OCI-LY3 (cell line): ENCODE measurements at regions not wholly inside any gene's neighbourhood (a gene's known extent, or its start where the extent isn't known, plus 50 kb on each side); places are given as distances from the start of the nearest gene placed in this dataset.

Experiments
- H2AFZ ChIP-seq: fragments of 200-600, 300-600 bp; shearing (Covaris generic); 2 replicates; pipeline ENCODE4 v1.6.0; 2014; ENCODE audit warnings: antibody characterized with exemption, low read depth, low read length
- H3K27ac ChIP-seq: fragments of 200-600, 300-600 bp; sonication (generic); 2 replicates; pipeline ENCODE4 v1.5.1; 2014; ENCODE audit warnings: mild to moderate bottlenecking, low read length, moderate library complexity, mixed read lengths
- H3K27me3 ChIP-seq: fragments of 200-600, 300-600 bp; sonication (generic); 2 replicates; pipeline ENCODE4 v1.6.1; 2014; ENCODE audit warnings: low read depth, low read length, mixed read lengths
- H3K36me3 ChIP-seq: fragments of 200-600, 300-600 bp; sonication (generic); replicated peaks from 2 replicates; pipeline ENCODE3; 2014; ENCODE audit warnings: low read depth, low read length, mixed read lengths
- H3K4me1 ChIP-seq: fragments of 300-600, 200-600 bp; sonication (generic); 2 replicates; pipeline ENCODE4 v1.6.1; 2014; ENCODE audit warnings: low read length, mixed read lengths
- H3K4me2 ChIP-seq: fragments of 200-600, 300-600 bp; sonication (generic); 2 replicates; pipeline ENCODE4 v1.6.1; 2014; ENCODE audit warnings: low read length, mixed read lengths
- H3K4me3 ChIP-seq: fragments of 300-600, 200-600 bp; sonication (generic); 2 replicates; pipeline ENCODE4 v1.5.1; 2014; ENCODE audit warnings: antibody characterized with exemption, mild to moderate bottlenecking, low read length, moderate library complexity
- H3K79me2 ChIP-seq: fragments of 300-600, 200-600 bp; shearing (Covaris generic); 2 replicates; pipeline ENCODE4 v1.6.1; 2014; ENCODE audit warnings: mild to moderate bottlenecking, low read length, mixed read lengths
- H3K9ac ChIP-seq: fragments of 300-600, 200-600 bp; shearing (Covaris generic); 2 replicates; pipeline ENCODE4 v1.6.0; 2014; ENCODE audit warnings: mild to moderate bottlenecking, low read length, moderate library complexity
- H3K9me3 ChIP-seq: fragments of 200-600, 300-600 bp; shearing (Covaris generic); 2 replicates; pipeline ENCODE4 v1.6.1; 2014; ENCODE audit warnings: low read length, mixed read lengths; ENCODE audit not compliant: insufficient read depth
- H4K20me1 ChIP-seq: fragments of 200-600, 300-600 bp; sonication (generic); 2 replicates; pipeline ENCODE4 v1.6.1; 2016; ENCODE audit warnings: low read length, mixed read lengths; ENCODE audit not compliant: insufficient read depth
- CTCF ChIP-seq: fragments of 200-600, 300-600 bp; sonication (generic); IDR thresholded peaks from 2 replicates; pipeline ENCODE4 v1.5.1; 2014; ENCODE audit warnings: antibody characterized with exemption, low read length, low read depth
- EZH2phosphoT487 ChIP-seq: fragments of 200-600 bp; shearing (Covaris generic); IDR thresholded peaks from 2 replicates; pipeline ENCODE4 v1.6.1; 2018; ENCODE audit warnings: antibody characterized with exemption, mixed run types, low read depth

DNA sequence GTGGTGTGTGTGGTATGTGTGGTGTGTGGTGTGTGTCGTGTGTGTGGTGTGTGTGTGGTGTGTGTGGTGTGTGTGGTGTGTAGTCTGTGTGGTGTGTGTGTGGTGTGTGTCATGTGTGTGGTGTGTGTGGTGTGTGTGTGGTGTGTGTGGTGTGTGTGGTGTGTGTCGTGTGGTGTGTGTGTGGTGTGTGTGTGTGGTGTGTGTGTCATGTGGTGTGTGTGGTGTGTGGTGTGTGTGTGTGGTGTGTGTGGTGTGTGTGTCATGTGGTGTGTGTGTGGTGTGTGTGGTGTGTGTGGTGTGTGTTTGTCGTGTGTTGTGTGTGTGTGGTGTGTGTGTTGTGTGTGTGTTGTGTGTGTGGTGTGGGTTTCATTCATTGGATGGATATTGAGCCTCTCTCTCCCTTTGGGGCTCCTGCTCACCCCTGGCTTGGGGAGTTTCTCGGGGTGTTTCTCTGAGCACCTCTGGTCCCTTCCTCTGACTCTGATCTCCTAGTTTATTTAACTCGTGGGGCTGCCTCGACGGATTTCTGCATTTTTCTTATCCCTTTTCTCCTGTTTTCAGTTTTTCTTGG is 145.8 kb downstream of the DNAJB6 start:
- no peak overlapping the region for H3K4me2 ChIP-seq

GRCh38 chr7:157483515-157483914 is 146.7 kb downstream of the DNAJB6 start:
- Histone ChIP-seq H3K36me3 (no peaks in the 10 kb centered on the region), H2AFZ (no peak overlapping the region), H3K9ac (no peak overlapping the region), H3K4me1 (peaks cover 16% of the 10 kb centered on the region), H3K27me3 (peaks cover 7% of the 10 kb centered on the region; the same call in 1 of the 2 replicates), H4K20me1 (no peaks in the 10 kb centered on the region), H3K9me3 (no peaks in the 10 kb centered on the region; the same call in 1 of the 2 replicates), H3K4me2 (no peak overlapping the region), H3K79me2 (no peaks in the 10 kb centered on the region), H3K4me3 (no peak overlapping the region), H3K27ac (no peak overlapping the region)
- TF ChIP-seq EZH2phosphoT487 (no peak), CTCF (no peak)

More for the DNA sequence above, 145.8 kb downstream of the DNAJB6 start:
- Histone ChIP-seq H3K27me3 (peaks cover 7% of the 10 kb centered on the region; the same call in 1 of the 2 replicates), H3K4me1 (peaks cover 21% of the 10 kb centered on the region), H3K4me3 (no peak overlapping the region), H4K20me1 (no peaks in the 10 kb centered on the region), H3K9ac (no peak overlapping the region), H3K27ac (no peak overlapping the region), H3K9me3 (no peaks in the 10 kb centered on the region; the same call in 1 of the 2 replicates), H2AFZ (no peak overlapping the region), H3K36me3 (no peaks in the 10 kb centered on the region), H3K79me2 (no peaks in the 10 kb centered on the region)
- TF ChIP-seq EZH2phosphoT487 (no peak), CTCF (no peak)

- no peaks in the 10 kb centered on the region for H4K20me1 ChIP-seq
- H3K4me2 ChIP-seq, result peak overlapping the region; percentile 58
- H3K36me3 ChIP-seq, result no peaks in the 10 kb centered on the region
- H3K79me2 ChIP-seq, result no peaks in the 10 kb centered on the region
- H3K27me3 ChIP-seq, result peaks cover 7% of the 10 kb centered on the region; the same call in 1 of the 2 replicates
- H3K4me1 ChIP-seq, result peaks cover 16% of the 10 kb centered on the region
- no peaks in the 10 kb centered on the region; the same call in 1 of the 2 replicates for H3K9me3 ChIP-seq
- H3K9ac ChIP-seq, result no peak overlapping the region
- H3K4me3 ChIP-seq, result 0 out of 2 replicates have a peak overlapping the region, but pooled peaks have one; percentile 24
- TF ChIP-seq EZH2phosphoT487 (no peak), CTCF (no peak)
- H3K27ac ChIP-seq, result no peak overlapping the region
- H2AFZ ChIP-seq, result no peak overlapping the region
These were observed 147.2 kb downstream of the DNAJB6 start for GRCh38 chr7:157483971-157484410.

- H3K9me3 ChIP-seq, result no peaks in the 10 kb centered on the region; the same call in 1 of the 2 replicates
- H3K9ac ChIP-seq, result no peak overlapping the region
- H3K4me1 ChIP-seq, result peaks cover 16% of the 10 kb centered on the region
- H3K27me3 ChIP-seq, result peaks cover 7% of the 10 kb centered on the region; the same call in 1 of the 2 replicates
- peak overlapping the region; percentile 24; the same call in 1 of the 2 replicates for H3K4me3 ChIP-seq
- H2AFZ ChIP-seq, result no peak overlapping the region; the same call in 1 of the 2 replicates
- H3K79me2 ChIP-seq, result no peaks in the 10 kb centered on the region
- H3K27ac ChIP-seq, result no peak overlapping the region
- peak overlapping the region; percentile 58 for H3K4me2 ChIP-seq
- TF ChIP-seq EZH2phosphoT487 (no peak), CTCF (peak; percentile 22)
- H4K20me1 ChIP-seq, result no peaks in the 10 kb centered on the region
- H3K36me3 ChIP-seq, result no peaks in the 10 kb centered on the region
These were observed 147.7 kb downstream of the DNAJB6 start for GRCh38 chr7:157484411-157485081.
